WTC11 (cell line): ENCODE measurements at regions not wholly inside any gene's neighbourhood (a gene's known extent, or its start where the extent isn't known, plus 50 kb on each side); places are given as distances from the start of the nearest gene placed in this dataset.

Experiments used
- CREM ChIP-seq: sonication (generic); formaldehyde crosslinking; IDR thresholded peaks from 2 replicates; pipeline ENCODE4 v1.8.1; 2022; ENCODE audit warnings: mild to moderate bottlenecking, missing genetic modification reagents, moderate library complexity
- CTCF ChIP-seq: fragments of 200-600 bp; IDR thresholded peaks from 2 replicates; pipeline ENCODE4 v1.8.0; 2022; ENCODE audit warnings: antibody characterized with exemption
- E2F4 ChIP-seq: sonication (generic); formaldehyde crosslinking; IDR thresholded peaks from 2 replicates; pipeline ENCODE4 v1.8.1; 2022; ENCODE audit warnings: low read depth, mild to moderate bottlenecking, moderate library complexity, missing genetic modification reagents, borderline replicate concordance
- FOXJ3 ChIP-seq: sonication (generic); formaldehyde crosslinking; IDR thresholded peaks from 2 replicates; pipeline ENCODE4 v1.9.0; 2021; ENCODE audit warnings: missing genetic modification reagents, mild to moderate bottlenecking, borderline replicate concordance
- GABPB1 ChIP-seq: sonication (generic); formaldehyde crosslinking; IDR thresholded peaks from 2 replicates; pipeline ENCODE4 v1.8.1; 2023; ENCODE audit warnings: mild to moderate bottlenecking, missing genetic modification reagents
- HMGXB4 ChIP-seq: sonication (generic); formaldehyde crosslinking; IDR thresholded peaks from 2 replicates; pipeline ENCODE4 v1.8.1; 2023; ENCODE audit warnings: mild to moderate bottlenecking, moderate library complexity, missing genetic modification reagents
- MYBL2 ChIP-seq: sonication (generic); formaldehyde crosslinking; IDR thresholded peaks from 2 replicates; pipeline ENCODE4 v1.8.1; 2023; ENCODE audit warnings: mild to moderate bottlenecking, moderate library complexity, missing genetic modification reagents
- RELA ChIP-seq: sonication (generic); formaldehyde crosslinking; IDR thresholded peaks from 2 replicates; pipeline ENCODE4 v1.8.1; 2022; ENCODE audit warnings: missing genetic modification reagents, mild to moderate bottlenecking, borderline replicate concordance
- USF2 ChIP-seq: sonication (generic); formaldehyde crosslinking; IDR thresholded peaks from 2 replicates; pipeline ENCODE4 v1.8.1; 2023; ENCODE audit warnings: mild to moderate bottlenecking, missing genetic modification reagents, moderate library complexity
- ZBTB21 ChIP-seq: sonication (generic); formaldehyde crosslinking; IDR thresholded peaks from 2 replicates; pipeline ENCODE4 v1.8.1; 2023; ENCODE audit warnings: mild to moderate bottlenecking, missing genetic modification reagents, borderline replicate concordance
- ZNF263 ChIP-seq: sonication (generic); formaldehyde crosslinking; IDR thresholded peaks from 2 replicates; pipeline ENCODE4 v1.8.1; 2022; ENCODE audit warnings: low read depth, mild to moderate bottlenecking, moderate library complexity, missing genetic modification reagents

- TF ChIP-seq FOXJ3 (CRISPR knock-in tag) (no peak), HMGXB4 (CRISPR knock-in tag) (no peak), E2F4 (CRISPR knock-in tag) (no peak), CREM (no peak), MYBL2 (CRISPR knock-in tag) (no peak), GABPB1 (CRISPR knock-in tag) (no peak), ZBTB21 (CRISPR knock-in tag) (no peak), ZNF263 (CRISPR knock-in tag) (no peak), CTCF (no peak), RELA (CRISPR knock-in tag) (no peak), USF2 (CRISPR knock-in tag) (no peak)
Measured at GRCh38 chr3:144287001-144287400, 315.4 kb downstream of the DIPK2A start.
